ENCODE measurements at regions not wholly inside any gene's neighbourhood (a gene's known extent, or its start where the extent isn't known, plus 50 kb on each side); places are given as distances from the start of the nearest gene placed in this dataset.
A peak's percentile ranks its signal among the peaks of the same experiment; 100 is the strongest.

DNA sequence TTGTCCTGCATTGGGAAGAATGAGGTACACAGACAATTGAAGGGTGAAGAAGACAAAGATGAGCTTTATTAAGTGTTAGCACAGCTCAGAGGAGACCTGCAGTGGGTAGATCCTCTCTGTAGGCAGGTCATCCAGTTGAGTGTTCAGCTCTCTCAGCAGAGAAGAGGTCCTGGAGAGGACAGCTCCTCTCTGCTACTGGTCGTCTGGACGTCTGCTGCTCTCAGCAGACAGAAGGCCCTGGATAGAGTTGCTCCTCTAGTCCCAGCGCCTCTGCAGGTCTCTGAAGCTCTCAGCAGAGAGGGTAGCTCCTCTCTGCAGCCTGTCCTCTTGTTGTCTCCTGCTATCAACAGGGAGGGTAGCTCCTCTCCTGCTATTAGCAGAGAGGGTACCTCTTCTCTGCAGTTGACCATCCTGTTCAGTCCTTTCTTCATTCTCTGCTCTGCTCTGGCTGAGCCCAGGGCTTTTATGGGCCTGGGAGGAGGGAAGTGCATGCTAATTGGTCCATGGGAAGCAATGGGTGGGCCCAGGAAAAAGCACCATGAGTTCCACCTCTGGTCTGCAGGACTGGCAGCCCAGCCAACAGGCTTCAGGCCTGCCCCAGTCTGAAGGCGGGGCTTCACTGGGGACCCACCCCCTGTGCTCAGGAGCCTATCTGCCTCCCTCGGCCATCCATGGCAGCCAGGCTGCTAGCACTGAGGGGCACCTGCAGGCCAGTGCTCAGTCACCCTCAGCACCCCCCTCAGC is 54.1 kb upstream of the IBSP start:
- DNase-seq (ENCODE audit: low read depth in 1 of 2, low spot score in 1 of 2): no peak
- TF ChIP-seq, protein P1, sequence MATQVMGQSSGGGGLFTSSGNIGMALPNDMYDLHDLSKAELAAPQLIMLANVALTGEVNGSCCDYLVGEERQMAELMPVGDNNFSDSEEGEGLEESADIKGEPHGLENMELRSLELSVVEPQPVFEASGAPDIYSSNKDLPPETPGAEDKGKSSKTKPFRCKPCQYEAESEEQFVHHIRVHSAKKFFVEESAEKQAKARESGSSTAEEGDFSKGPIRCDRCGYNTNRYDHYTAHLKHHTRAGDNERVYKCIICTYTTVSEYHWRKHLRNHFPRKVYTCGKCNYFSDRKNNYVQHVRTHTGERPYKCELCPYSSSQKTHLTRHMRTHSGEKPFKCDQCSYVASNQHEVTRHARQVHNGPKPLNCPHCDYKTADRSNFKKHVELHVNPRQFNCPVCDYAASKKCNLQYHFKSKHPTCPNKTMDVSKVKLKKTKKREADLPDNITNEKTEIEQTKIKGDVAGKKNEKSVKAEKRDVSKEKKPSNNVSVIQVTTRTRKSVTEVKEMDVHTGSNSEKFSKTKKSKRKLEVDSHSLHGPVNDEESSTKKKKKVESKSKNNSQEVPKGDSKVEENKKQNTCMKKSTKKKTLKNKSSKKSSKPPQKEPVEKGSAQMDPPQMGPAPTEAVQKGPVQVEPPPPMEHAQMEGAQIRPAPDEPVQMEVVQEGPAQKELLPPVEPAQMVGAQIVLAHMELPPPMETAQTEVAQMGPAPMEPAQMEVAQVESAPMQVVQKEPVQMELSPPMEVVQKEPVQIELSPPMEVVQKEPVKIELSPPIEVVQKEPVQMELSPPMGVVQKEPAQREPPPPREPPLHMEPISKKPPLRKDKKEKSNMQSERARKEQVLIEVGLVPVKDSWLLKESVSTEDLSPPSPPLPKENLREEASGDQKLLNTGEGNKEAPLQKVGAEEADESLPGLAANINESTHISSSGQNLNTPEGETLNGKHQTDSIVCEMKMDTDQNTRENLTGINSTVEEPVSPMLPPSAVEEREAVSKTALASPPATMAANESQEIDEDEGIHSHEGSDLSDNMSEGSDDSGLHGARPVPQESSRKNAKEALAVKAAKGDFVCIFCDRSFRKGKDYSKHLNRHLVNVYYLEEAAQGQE (IDR thresholded peaks at IDR 0.05; ENCODE audit: insufficient replicate concordance, low read depth): peak; percentile 53
- TF ChIP-seq, protein P2, sequence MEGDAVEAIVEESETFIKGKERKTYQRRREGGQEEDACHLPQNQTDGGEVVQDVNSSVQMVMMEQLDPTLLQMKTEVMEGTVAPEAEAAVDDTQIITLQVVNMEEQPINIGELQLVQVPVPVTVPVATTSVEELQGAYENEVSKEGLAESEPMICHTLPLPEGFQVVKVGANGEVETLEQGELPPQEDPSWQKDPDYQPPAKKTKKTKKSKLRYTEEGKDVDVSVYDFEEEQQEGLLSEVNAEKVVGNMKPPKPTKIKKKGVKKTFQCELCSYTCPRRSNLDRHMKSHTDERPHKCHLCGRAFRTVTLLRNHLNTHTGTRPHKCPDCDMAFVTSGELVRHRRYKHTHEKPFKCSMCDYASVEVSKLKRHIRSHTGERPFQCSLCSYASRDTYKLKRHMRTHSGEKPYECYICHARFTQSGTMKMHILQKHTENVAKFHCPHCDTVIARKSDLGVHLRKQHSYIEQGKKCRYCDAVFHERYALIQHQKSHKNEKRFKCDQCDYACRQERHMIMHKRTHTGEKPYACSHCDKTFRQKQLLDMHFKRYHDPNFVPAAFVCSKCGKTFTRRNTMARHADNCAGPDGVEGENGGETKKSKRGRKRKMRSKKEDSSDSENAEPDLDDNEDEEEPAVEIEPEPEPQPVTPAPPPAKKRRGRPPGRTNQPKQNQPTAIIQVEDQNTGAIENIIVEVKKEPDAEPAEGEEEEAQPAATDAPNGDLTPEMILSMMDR (IDR thresholded peaks at IDR 0.05; ENCODE audit: insufficient read depth, low read length): no peak
- no peak for TF ChIP-seq SPI1 (IDR thresholded peaks at IDR 0.05; ENCODE audit: borderline replicate concordance, low read depth)
- Histone ChIP-seq H3K27ac (replicated peaks) (no peak overlapping the region), H3K4me3 (replicated peaks; ENCODE audit: insufficient read depth, low read length) (no peak overlapping the region), H3K27me3 (ENCODE audit: insufficient read depth, poor library complexity, severe bottlenecking) (no peaks in the 10 kb centered on the region)

DNA sequence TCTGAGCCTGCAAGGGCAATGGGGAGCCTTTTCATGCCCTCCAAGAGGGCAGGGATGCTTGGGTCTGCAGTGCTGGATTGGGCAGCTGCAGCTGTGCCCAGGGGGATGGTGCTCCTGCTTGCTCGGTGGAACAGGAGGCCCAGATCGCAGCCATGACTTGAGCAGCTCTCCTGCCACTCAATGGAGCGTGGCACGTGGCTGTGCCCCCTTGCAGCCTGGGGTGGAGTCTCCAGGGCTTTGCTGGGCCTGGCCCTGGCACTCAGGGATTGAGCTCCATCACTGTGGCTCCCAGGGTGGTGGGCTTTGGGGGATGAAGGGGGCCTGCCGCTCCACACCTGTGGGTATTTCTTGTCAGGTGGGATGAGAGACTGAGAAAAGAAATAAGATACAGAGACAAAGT is 53.4 kb upstream of the IBSP start:
- Histone ChIP-seq H3K4me3 (replicated peaks; ENCODE audit: insufficient read depth, low read length) (no peak overlapping the region), H3K27me3 (ENCODE audit: insufficient read depth, poor library complexity, severe bottlenecking) (no peaks in the 10 kb centered on the region), H3K27ac (replicated peaks) (no peak overlapping the region)
- DNase-seq (ENCODE audit: low read depth in 1 of 2, low spot score in 1 of 2): no peak
- TF ChIP-seq SPI1 (IDR thresholded peaks at IDR 0.05; ENCODE audit: borderline replicate concordance, low read depth) (no peak), POLR2AphosphoS5 (IDR thresholded peaks at IDR 0.05; ENCODE audit: low read depth) (no peak), GABPA (IDR thresholded peaks at IDR 0.05; ENCODE audit: low read depth) (no peak)
- TF ChIP-seq, protein P2 (IDR thresholded peaks at IDR 0.05; ENCODE audit: insufficient read depth, low read length): no peak
- TF ChIP-seq, protein P1 (IDR thresholded peaks at IDR 0.05; ENCODE audit: insufficient replicate concordance, low read depth): no peak
